ENCODE measurements at regions not wholly inside any gene's neighbourhood (a gene's known extent, or its start where the extent isn't known, plus 50 kb on each side); places are given as distances from the start of the nearest gene placed in this dataset.

- H3K4me3 Mint-ChIP-seq, result no peak overlapping the region
Measured at GRCh38 chr2:133942398-133942797, 311.5 kb upstream of the MGAT5 start.

GRCh38 chr2:133943108-133943507 is 310.8 kb upstream of the MGAT5 start:
- no peaks in the 10 kb centered on the region for H3K36me3 Mint-ChIP-seq
- no peak overlapping the region for H3K4me3 Mint-ChIP-seq
- no peaks in the 10 kb centered on the region for H3K4me1 Mint-ChIP-seq
- H3K9me3 Mint-ChIP-seq, result no peaks in the 10 kb centered on the region
- DNase-seq, result no peak
- H3K27ac Mint-ChIP-seq, result no peak overlapping the region
- peaks cover 7% of the 10 kb centered on the region for H3K27me3 Mint-ChIP-seq

More at GRCh38 chr2:133942398-133942797, 311.5 kb upstream of the MGAT5 start:
- H3K9me3 Mint-ChIP-seq, result no peaks in the 10 kb centered on the region
- H3K36me3 Mint-ChIP-seq, result no peaks in the 10 kb centered on the region
- peaks cover 9% of the 10 kb centered on the region for H3K27me3 Mint-ChIP-seq
- DNase-seq, result no peak
- no peak overlapping the region for H3K27ac Mint-ChIP-seq
- H3K4me1 Mint-ChIP-seq, result no peaks in the 10 kb centered on the region

GRCh38 chr2:133945089-133945488 is 308.8 kb upstream of the MGAT5 start:
- no peaks in the 10 kb centered on the region for H3K9me3 Mint-ChIP-seq
- H3K4me3 Mint-ChIP-seq, result no peak overlapping the region
- no peak overlapping the region for H3K27ac Mint-ChIP-seq
- H3K36me3 Mint-ChIP-seq, result no peaks in the 10 kb centered on the region
- H3K4me1 Mint-ChIP-seq, result no peaks in the 10 kb centered on the region
- no peak for DNase-seq
- H3K27me3 Mint-ChIP-seq, result no peaks in the 10 kb centered on the region

GRCh38 chr2:133947057-133947456 is 306.8 kb upstream of the MGAT5 start:
- no peaks in the 10 kb centered on the region for H3K9me3 Mint-ChIP-seq
- H3K4me3 Mint-ChIP-seq, result no peak overlapping the region
- no peaks in the 10 kb centered on the region for H3K36me3 Mint-ChIP-seq
- DNase-seq, result no peak
- no peaks in the 10 kb centered on the region for H3K4me1 Mint-ChIP-seq
- no peak overlapping the region for H3K27ac Mint-ChIP-seq
- no peaks in the 10 kb centered on the region for H3K27me3 Mint-ChIP-seq

- Mint-ChIP-seq H3K9me3 (no peaks in the 10 kb centered on the region), H3K4me3 (no peak overlapping the region), H3K36me3 (no peaks in the 10 kb centered on the region), H3K4me1 (no peaks in the 10 kb centered on the region), H3K27me3 (no peaks in the 10 kb centered on the region), H3K27ac (no peak overlapping the region)
- no peak for DNase-seq
Measured at GRCh38 chr2:133948610-133949290, 305.1 kb upstream of the MGAT5 start.

DNA sequence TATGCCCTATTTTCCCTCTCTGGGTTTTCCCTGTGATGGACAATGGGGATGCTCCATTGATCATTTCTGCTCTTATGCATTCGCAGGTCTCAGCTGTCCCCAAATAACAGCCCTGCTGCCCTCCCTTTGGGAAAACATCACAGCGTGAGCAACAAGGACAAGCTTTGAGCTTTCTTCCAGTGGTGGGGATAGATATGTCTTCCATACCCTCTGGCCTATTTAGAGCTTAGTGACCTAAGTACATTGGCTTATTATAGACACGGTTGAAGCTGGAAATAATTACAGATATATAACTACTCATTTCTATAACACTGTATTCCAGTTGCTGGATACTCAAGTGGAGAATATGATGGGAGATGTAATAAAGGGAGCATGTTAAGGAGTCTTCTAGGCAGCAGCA is 304.3 kb upstream of the MGAT5 start:
- Mint-ChIP-seq H3K9me3 (no peaks in the 10 kb centered on the region), H3K4me3 (no peak overlapping the region), H3K36me3 (no peaks in the 10 kb centered on the region), H3K27ac (no peak overlapping the region), H3K27me3 (no peaks in the 10 kb centered on the region), H3K4me1 (no peaks in the 10 kb centered on the region)
- DNase-seq, result no peak

GRCh38 chr2:133951209-133951608 is 302.7 kb upstream of the MGAT5 start:
- H3K4me1 Mint-ChIP-seq, result no peaks in the 10 kb centered on the region
- H3K36me3 Mint-ChIP-seq, result no peaks in the 10 kb centered on the region
- H3K27me3 Mint-ChIP-seq, result no peaks in the 10 kb centered on the region
- H3K9me3 Mint-ChIP-seq, result no peaks in the 10 kb centered on the region
- H3K4me3 Mint-ChIP-seq, result no peak overlapping the region
- no peak for DNase-seq
- H3K27ac Mint-ChIP-seq, result no peak overlapping the region

GRCh38 chr2:133952420-133952819 is 301.5 kb upstream of the MGAT5 start:
- no peaks in the 10 kb centered on the region for H3K27me3 Mint-ChIP-seq
- H3K9me3 Mint-ChIP-seq, result no peaks in the 10 kb centered on the region
- H3K27ac Mint-ChIP-seq, result no peak overlapping the region
- no peaks in the 10 kb centered on the region for H3K36me3 Mint-ChIP-seq
- no peaks in the 10 kb centered on the region for H3K4me1 Mint-ChIP-seq
- H3K4me3 Mint-ChIP-seq, result no peak overlapping the region
- DNase-seq, result no peak

DNA sequence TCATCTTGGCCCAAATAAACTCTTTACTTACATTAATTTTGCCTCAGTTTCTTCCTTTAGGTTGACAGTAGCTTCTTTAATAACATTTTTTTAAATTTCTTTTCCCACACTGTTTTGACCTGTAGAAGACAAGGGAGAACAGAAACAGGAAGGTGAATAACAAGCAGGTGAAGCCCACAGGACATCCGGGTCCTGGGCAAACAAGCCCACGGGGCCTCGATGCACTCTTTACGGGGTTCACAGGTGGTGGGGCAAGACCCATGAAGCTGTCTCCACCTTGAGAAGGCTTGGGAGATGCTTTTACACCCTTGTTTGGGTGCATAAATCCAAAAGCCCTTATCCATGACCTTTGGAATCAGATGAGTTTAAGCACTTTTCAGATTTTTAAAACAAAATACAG is 301.0 kb upstream of the MGAT5 start:
- DNase-seq, result no peak
- H3K4me1 Mint-ChIP-seq, result no peaks in the 10 kb centered on the region
- H3K27me3 Mint-ChIP-seq, result no peaks in the 10 kb centered on the region
- no peak overlapping the region for H3K4me3 Mint-ChIP-seq
- H3K27ac Mint-ChIP-seq, result no peak overlapping the region
- no peaks in the 10 kb centered on the region for H3K9me3 Mint-ChIP-seq
- no peaks in the 10 kb centered on the region for H3K36me3 Mint-ChIP-seq

DNA sequence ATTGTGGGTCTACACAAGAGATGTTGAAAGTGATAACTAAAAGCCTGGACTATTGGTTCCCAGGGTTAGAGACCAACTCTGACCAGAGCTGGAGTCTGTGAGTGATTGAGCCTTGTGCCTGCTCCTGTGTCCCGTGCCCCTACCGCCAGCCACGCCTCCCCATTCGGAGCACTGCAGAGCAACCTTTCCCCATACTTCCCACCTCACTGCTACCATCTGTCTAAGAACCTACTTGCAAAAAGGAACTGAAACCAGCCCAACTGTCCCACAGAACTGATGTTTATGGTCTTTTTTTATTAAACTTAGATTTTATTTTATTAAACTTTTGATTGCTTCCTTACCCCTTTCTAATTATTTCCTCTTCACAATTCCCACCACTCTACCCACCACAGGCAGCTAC is 300.3 kb upstream of the MGAT5 start:
- Mint-ChIP-seq H3K4me1 (no peaks in the 10 kb centered on the region), H3K9me3 (no peaks in the 10 kb centered on the region), H3K27ac (no peak overlapping the region), H3K4me3 (no peak overlapping the region), H3K36me3 (no peaks in the 10 kb centered on the region), H3K27me3 (peaks cover 5% of the 10 kb centered on the region)
- no peak for DNase-seq

DNA sequence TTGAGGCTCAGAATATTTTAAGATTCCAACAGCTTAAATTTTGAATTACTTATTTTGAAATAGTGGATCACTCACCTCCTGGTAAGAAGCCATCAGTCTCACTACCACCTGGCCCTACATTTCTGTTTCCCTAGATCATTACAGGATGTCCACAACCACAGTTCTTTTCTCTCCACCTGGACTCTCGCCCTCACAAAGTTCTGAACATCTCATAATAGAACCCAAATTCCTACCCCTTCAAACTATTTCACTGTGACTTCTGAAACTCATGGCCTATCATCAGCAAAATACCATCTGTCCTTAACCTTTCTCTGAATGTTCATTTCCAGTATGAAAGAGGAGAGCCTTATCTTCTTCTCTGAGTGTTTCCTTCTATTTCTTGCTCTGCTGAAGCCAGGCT is 299.2 kb upstream of the MGAT5 start:
- H3K27me3 Mint-ChIP-seq, result peaks cover 8% of the 10 kb centered on the region
- no peak overlapping the region for H3K27ac Mint-ChIP-seq
- H3K4me3 Mint-ChIP-seq, result no peak overlapping the region
- no peak for DNase-seq
- no peaks in the 10 kb centered on the region for H3K9me3 Mint-ChIP-seq
- H3K36me3 Mint-ChIP-seq, result no peaks in the 10 kb centered on the region
- no peaks in the 10 kb centered on the region for H3K4me1 Mint-ChIP-seq

- no peak for DNase-seq
- Mint-ChIP-seq H3K4me1 (no peaks in the 10 kb centered on the region), H3K36me3 (no peaks in the 10 kb centered on the region), H3K9me3 (no peaks in the 10 kb centered on the region), H3K27me3 (peaks cover 8% of the 10 kb centered on the region), H3K27ac (no peak overlapping the region), H3K4me3 (no peak overlapping the region)
Measured at GRCh38 chr2:133955169-133955568, 298.7 kb upstream of the MGAT5 start.

DNA sequence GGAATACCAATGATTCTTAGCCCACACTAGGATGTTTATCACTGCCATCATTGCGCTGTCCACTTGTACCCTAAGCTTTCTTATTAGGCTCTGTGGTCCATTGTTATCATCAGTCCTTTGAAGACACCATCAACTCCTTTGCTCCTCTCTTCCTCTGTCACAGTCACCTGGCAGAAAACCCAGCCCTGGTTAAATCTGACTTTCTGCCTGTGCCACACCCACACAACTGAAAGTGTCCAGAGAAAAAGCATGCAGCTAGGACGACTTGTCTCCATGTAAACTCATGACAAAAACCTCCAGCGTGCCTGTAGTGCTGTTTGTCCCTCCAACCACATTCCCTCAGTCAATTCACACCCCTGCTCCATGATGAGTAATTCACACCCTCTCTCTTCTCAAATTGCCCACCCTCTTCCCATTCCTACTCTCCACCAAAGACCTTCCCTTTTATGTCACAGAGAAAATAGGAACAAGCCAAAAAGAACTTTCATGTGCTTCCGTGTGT is 297.4 kb upstream of the MGAT5 start:
- Mint-ChIP-seq H3K4me1 (no peaks in the 10 kb centered on the region), H3K27me3 (peaks cover 8% of the 10 kb centered on the region), H3K9me3 (no peaks in the 10 kb centered on the region), H3K4me3 (no peak overlapping the region), H3K27ac (no peak overlapping the region), H3K36me3 (no peaks in the 10 kb centered on the region)
- no peak for DNase-seq

DNA sequence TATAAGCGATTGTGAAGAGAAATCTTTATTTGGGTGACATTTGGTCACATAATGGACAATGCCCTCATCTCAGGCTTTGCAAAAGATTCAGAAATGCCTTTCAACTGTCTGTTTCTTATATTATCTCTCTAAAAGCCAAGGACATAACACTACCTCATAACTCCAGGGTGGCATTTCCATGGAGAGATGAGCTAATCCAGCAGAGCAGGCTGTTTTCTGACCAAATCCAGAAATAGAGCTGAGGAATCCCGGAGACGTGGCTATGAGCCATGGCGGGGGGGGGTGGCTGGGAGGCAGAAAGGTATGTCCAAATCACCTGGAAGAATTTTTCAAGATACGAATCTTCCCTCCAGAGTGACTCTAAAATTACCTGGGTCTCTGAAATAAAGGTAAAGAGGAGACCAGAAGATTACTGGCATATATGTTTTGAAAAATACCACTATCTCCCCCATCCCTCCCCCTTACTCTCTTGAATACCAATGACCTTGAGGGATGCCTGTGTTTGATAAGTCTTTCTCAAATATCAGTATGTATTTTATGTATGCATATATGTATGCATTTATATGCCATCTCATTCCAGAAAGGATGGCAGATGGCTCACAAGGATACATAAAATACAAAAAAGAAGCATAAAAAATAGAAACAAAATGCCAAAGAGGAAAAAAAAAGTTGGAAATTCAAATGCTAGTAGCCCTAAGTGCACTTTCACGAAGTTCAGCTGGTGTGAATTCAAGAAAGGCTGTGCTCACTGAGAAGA is 296.0 kb upstream of the MGAT5 start:
- Mint-ChIP-seq H3K9me3 (no peaks in the 10 kb centered on the region), H3K27me3 (peaks cover 14% of the 10 kb centered on the region), H3K4me3 (no peak overlapping the region)

GRCh38 chr2:133959066-133959465 is 294.8 kb upstream of the MGAT5 start:
- H3K27me3 Mint-ChIP-seq, result peaks cover 14% of the 10 kb centered on the region
- H3K4me3 Mint-ChIP-seq, result no peak overlapping the region
- no peak for DNase-seq
- H3K9me3 Mint-ChIP-seq, result no peaks in the 10 kb centered on the region
- H3K27ac Mint-ChIP-seq, result no peak overlapping the region
- H3K4me1 Mint-ChIP-seq, result no peaks in the 10 kb centered on the region
- no peaks in the 10 kb centered on the region for H3K36me3 Mint-ChIP-seq

More for the DNA sequence above, 296.0 kb upstream of the MGAT5 start:
- H3K36me3 Mint-ChIP-seq, result no peaks in the 10 kb centered on the region
- H3K4me1 Mint-ChIP-seq, result no peaks in the 10 kb centered on the region
- no peak overlapping the region for H3K27ac Mint-ChIP-seq
- no peak for DNase-seq
